Cardiac fibroblast (primary cell): ENCODE measurements at regions not wholly inside any gene's neighbourhood (a gene's known extent, or its start where the extent isn't known, plus 50 kb on each side); places are given as distances from the start of the nearest gene placed in this dataset.

Source experiments
- DNase-seq, 2 donors: peaks; one replicate each; pipeline versions ENCODE4 v3.0.0 to v3.0.0-alpha.2; 2010; ENCODE audit warnings: low read depth in 2 of 2
- H3K4me3 ChIP-seq, 2 donors: replicated peaks in 1 of 2; 1 replicate in 1 of 2; 2 replicates in 1 of 2; pipeline ENCODE4 v1.5.1; 2011; ENCODE audit warnings: low read depth in 2 of 2, low read length in 2 of 2, mild to moderate bottlenecking in 2 of 2, moderate library complexity in 1 of 2
- TF ChIP-seq, protein P1 (sequence below): IDR thresholded peaks from one replicate; pipeline ENCODE4 v1.5.1; 2011; ENCODE audit warnings: low read depth, mild to moderate bottlenecking, low read length, inconsistent platforms

DNA sequence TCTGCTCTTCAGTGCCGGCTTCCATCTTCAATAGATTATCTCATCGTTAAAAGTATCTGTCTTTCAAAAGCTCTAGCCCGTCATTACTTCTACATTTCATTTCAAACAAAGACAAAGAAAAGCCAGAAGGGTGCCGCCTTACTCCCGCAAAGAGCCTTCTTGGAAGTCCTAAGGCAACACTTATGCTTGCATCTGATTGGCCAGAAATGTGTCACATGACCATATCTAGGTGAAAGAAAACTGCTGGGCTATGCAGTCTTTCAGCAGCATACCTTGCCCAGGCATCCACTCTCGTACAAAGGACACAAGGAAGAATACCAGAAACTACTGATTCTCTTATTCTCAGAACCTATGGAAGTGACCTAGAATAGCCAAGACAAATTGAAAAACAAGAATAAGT, 217.1 kb upstream of the SLC35G4 start:
- H3K4me3 ChIP-seq = no peak overlapping the region
- no peak for DNase-seq
- TF ChIP-seq, protein P1, sequence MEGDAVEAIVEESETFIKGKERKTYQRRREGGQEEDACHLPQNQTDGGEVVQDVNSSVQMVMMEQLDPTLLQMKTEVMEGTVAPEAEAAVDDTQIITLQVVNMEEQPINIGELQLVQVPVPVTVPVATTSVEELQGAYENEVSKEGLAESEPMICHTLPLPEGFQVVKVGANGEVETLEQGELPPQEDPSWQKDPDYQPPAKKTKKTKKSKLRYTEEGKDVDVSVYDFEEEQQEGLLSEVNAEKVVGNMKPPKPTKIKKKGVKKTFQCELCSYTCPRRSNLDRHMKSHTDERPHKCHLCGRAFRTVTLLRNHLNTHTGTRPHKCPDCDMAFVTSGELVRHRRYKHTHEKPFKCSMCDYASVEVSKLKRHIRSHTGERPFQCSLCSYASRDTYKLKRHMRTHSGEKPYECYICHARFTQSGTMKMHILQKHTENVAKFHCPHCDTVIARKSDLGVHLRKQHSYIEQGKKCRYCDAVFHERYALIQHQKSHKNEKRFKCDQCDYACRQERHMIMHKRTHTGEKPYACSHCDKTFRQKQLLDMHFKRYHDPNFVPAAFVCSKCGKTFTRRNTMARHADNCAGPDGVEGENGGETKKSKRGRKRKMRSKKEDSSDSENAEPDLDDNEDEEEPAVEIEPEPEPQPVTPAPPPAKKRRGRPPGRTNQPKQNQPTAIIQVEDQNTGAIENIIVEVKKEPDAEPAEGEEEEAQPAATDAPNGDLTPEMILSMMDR = no peak

GRCh38 chr18:11391661-11392060, 217.7 kb upstream of the SLC35G4 start:
- DNase-seq = peak in 1 of 2 donors; percentile 5
- TF ChIP-seq, protein P1 = no peak
- H3K4me3 ChIP-seq = no peak overlapping the region

- TF ChIP-seq, protein P1 = no peak
- DNase-seq = no peak
- H3K4me3 ChIP-seq = no peak overlapping the region
Observed at GRCh38 chr18:11388755-11389680, 220.4 kb upstream of the SLC35G4 start.

GRCh38 chr18:11387880-11388279, 221.5 kb upstream of the SLC35G4 start:
- DNase-seq = peak; percentile 51 to 70
- TF ChIP-seq, protein P1 = peak; percentile 53
- H3K4me3 ChIP-seq = no peak overlapping the region

- peak in 1 of 2 donors; percentile 10 for DNase-seq
- TF ChIP-seq, protein P1 = no peak
- no peak overlapping the region for H3K4me3 ChIP-seq
Observed at GRCh38 chr18:11383381-11383780, 226.0 kb upstream of the SLC35G4 start.

GRCh38 chr18:11380968-11381367, 228.4 kb upstream of the SLC35G4 start:
- no peak overlapping the region for H3K4me3 ChIP-seq

More at GRCh38 chr18:11380968-11381367, 228.4 kb upstream of the SLC35G4 start:
- DNase-seq = no peak
- TF ChIP-seq, protein P1 = no peak
